Activated naive CD4-positive, alpha-beta T cell treated with anti-CD3 and anti-CD28 coated beads, Interleukin-2, amount 50 U/mL, for 16 hours (primary cell): ENCODE measurements at regions not wholly inside any gene's neighbourhood (a gene's known extent, or its start where the extent isn't known, plus 50 kb on each side); places are given as distances from the start of the nearest gene placed in this dataset.
"Not testable (repeated sequence)": the region's sequence is repeated elsewhere in the genome, so short reads cannot be mapped to it uniquely, and the experiment has no call there.

Experiments used
- DNase-seq: peaks from one replicate; pipeline ENCODE4 v3.0.0-alpha.2; 2020

DNA sequence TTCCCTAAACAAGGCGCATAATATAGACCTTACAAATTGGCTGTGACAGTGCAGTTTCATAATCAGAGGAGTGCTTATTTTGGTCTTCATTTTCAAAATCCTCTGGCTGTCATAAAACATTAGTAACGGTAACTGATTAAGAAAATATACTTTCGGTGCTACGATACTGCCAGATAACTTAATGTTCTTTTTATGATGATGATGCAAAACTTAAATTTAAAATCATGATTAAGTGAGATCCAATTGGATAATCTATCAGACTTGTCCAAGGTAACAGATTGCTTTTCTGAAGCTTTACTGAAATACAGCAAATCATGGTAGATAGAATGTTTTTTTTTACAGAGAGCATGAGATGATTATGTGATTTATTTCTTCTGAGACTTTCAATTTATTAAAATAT is 364.2 kb upstream of the CNTN3 start:
- DNase-seq: no peak

DNA sequence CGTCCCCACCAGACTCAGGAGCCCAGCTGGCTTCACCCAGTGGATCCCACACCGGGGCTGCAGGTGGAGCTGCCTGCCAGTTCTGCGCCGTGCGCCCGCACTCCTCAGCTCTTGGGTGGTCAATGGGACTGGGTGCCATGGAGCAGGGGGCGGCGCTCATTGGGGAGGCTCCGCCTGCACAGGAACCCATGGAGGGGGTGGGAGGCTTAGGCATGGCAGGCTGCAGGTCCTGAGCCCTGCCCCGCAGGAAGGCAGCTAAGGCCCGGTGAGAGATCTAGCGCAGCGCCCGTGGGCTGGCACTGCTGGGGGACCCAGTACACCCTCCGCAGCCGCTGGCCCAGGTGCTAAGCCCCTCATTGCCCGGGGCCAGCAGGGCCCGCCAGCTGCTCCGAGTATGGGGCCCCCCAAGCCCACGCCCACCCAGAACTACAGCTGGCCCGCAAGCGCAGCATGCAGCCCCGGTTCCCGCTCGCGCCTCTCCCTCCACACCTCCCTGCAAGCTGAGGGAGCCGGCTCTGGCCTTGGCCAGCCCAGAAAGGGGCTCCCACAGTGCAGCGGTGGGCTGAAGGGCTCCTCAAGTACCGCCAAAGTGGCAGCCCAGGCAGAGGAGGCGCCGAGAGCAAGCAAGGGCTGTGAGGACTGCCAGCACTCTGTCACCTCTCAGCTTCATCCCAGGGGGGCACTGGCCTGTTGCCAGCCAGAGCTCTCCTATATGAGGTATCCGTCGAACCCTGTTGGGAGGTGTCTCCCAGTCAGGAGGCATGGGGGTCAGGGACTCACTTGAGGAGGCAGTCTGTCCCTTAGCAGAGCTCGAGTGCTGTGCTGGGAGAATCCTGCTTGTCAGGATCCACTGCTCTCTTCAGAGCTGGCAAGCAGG is 370.8 kb upstream of the CNTN3 start:
- DNase-seq: not testable (repeated sequence)

DNA sequence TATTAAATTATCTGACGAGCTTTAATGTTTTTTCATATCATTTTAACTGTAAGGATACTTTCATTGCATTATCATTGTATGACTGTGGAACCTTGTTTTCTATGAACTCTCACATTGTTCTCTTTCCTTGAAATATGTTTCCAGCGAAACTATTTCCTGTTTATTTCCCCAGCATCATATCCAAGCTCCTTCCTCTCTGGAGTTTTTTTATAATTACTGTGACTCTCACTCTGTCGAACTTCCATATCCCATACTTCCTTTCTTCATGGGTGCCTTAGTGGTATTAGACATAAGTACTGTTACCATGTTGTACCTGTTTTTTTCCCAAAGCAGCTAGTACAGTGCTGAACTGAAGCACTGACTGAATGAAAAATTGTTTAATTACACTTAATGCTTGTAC is 373.6 kb upstream of the CNTN3 start:
- no peak for DNase-seq

DNA sequence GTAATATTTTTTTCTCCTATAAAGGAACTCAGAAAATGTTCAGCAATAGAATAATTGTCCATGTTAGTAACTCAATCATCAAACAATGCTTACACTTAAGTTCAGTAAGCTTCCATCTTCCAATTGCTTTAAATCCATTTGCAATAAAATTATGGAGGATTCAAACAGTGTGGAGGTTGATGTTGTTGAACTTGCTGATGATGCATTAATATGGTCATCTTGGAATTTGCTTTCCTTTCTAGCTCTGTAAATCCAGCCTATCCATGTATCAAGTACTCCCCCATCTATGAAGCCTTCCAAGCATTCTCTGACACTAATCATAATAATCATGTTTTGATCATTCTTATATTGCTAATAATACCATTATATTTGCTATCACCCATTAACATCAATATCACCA is 378.4 kb upstream of the CNTN3 start:
- no peak for DNase-seq

DNA sequence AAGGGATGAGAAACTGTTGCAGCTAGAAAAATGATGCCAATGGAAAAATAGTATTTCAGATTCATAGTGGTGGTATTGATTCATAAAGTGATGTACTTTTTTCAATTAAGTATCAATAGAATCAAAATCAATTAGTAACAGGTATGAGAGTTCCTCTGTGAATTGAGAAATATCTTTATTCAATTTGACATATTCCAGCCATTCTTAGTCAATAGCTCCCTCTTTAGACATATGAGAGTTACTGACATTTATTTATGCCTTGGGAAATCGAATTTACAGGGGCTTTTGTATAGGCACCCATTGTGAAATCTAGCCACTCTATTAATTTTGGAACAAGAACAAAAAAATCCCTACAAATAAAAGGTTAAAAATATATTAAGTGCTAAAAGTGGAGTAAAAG is 386.9 kb upstream of the CNTN3 start:
- no peak for DNase-seq

DNA sequence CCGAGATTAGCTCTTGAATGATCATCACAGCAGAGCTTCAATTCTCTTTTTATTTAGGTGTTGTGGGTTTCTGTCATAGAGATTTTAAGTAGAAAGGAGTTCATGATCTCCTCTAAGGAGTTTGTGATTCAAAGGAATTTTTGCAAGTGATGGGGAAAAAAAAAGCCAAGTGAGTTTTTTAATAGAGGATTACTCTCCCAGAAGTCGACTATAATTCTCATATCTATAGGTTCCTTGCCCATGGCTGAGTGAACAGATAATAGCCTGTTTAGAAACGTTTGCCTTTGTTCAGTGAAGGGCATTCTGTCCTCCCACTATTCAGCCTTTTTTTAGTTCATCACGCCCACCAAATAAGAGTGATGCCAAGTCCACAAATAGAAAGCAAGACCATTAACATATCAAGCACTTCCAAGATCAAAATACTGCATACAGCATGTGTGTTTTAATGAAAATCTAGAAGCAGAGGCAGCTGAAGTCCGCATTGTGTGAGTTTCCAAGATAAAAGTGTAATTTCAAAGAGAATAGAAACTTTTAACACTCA is 398.4 kb upstream of the CNTN3 start:
- DNase-seq: no peak

DNA sequence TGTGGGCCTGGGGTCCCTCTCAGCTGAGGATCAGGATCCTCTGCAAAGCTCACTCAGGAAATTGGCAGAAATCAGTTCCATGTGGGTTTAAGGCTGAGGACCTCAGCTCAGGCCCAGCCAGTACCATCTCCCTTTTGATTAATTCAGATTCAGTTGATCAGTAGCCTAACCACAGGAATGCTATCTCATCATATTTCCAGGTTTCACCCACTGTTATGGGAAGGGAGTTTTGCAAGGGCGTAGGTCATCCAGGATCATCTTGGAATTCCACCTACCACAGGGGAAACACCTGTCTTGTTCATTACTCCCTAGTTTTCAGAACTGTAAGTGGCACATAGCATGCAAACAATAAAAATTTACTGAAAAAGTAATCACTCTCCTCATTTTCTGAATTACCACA is 399.5 kb upstream of the CNTN3 start:
- no peak for DNase-seq

DNA sequence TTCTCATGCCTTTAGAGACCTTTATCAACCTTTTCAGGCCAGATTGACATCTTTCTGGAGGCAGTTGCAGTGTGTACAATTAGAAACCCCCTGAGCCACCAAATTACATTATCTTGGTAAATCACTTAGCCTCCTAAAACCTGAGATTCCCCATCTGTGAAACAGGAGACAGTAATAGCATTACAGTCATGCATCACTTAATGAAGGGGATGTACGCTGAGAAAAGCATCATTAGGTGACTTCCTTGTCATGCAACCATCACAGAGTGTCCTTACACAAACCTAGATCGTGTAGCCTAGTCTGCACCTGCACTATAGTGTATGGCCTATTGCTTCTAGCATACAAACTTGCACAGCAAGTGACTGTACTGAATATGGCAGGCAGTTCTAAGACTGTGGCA is 400.8 kb upstream of the CNTN3 start:
- DNase-seq: no peak

DNA sequence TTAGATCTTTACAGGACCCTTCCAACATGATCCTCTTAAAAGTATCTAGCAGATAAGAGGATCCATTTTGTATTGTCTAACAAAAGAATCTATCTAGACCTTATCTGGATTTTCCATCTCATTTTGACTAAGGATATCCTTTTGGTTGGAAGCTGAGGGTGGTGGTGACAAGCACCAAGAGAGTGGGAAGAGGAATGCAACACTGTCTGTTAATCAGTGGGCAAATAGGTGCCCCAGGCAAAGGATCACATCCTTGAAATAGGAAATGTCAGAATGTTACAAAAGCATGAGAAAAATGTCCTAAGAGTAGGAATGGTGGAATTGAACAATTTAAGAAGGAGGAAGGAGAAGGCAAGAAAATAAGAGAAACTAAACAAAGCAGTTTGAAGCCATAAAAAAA is 420.7 kb upstream of the CNTN3 start:
- no peak for DNase-seq

DNA sequence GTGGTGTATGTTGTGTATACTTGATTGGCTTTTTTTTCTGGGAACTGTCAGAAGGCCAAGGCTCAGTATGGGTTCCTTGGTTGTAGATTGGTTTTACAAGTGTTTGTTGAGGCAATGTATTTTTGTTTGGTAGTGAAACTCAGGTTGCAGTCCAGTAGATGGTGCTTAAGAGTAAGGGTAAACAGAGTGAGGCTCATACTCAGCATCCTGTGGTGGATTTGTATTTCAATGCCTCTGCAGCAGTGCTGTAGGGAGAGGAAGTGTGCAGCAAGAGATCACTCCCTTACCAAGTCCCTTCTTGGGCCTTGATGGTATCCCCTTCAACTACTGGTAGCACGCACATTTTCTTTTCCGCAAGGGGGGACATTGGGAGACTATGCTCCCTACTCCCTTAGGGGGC is 428.5 kb upstream of the CNTN3 start:
- DNase-seq: no peak

DNA sequence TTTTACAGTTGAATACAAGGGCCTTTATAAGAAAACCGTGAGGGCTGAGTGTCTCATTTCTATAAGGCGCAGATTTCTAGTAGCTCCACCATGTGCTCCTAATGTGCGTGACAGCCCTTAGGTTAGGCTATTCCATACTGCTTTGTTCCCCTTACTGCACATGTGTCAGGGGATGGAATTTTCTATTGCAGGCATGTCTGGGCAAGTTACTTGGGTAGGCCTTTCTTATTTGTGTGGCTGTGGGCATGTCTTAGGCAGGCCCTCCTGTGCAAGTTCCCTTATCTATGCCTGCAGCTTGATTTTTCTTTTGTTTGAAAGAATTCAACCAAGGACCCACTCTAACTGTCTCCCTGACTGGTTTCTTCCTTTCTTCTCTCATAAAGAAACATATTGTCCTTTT is 434.2 kb upstream of the CNTN3 start:
- DNase-seq: no peak

DNA sequence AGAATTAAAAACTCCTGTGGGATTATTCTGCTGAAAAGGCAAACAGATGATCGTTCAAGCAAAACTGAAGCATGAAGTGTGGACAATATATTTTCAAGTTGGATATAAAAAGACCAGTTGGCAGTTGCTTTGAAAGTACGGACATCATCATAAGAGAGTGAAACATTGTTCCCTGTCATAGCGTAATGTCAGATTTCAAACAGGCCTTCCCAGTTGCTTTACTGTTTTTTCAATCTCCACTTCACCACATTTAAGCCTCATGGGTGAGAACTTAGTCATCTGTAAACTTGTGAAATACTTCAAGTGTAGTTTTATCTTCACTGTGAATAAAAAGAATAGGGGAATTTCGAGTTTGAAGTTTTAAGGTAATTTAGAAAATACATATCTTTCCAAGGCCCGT is 435.1 kb upstream of the CNTN3 start:
- DNase-seq: no peak

DNA sequence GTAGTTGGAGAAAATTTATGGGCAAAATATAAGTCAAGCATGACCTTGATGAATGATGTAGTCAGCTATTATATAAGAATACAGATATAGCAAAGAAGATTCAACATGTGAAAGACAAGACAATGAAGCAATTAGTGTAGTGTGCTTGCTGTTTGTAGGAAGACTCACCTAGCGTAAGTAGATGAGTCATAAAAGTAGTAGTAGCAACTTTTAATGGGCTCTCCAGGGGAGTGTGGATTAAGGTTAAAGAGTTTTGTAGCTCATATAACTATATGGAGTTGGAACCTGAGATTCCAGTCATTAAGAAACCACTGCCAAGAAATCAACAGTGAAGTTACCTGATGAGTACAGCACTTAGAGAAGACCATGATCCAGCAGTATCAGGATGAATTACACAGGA is 444.7 kb upstream of the CNTN3 start:
- no peak for DNase-seq

DNA sequence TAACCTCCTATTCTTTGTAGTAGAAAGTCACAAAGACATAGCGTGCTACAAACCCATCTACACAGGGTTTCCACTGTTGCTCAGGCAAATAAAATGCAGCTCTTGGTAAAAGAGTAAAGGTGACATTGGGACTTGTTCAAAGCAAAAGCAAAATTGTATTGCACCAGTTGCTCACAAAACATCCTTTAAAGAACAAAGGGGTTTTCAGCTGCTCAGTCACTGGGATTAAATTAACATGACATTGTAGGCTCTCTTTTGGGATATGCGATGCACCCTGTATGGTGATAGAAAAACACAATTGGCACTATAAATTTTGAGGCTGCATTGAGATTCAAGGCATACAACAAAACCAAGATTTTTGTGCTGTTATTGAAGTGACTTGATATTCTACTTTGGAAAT is 447.3 kb upstream of the CNTN3 start:
- no peak for DNase-seq

DNA sequence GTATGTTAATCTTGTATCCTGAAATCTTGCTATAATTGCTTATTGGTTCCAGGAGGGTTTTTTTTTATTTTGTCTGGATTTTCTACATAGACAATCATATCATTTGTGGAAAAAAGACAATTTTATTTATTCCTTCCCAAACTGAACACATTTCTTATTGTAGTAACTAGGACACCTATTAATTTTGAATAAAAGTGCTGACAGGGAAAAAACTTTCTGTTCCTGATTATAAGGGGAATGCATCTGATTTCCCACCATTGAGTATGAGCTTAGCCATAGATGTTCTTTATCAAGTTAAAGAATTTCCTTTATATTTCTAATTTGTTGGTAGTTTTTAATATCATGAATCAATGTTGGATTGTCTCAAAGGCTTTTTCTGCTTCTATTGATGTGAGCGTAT is 460.7 kb upstream of the CNTN3 start:
- DNase-seq: no peak

DNA sequence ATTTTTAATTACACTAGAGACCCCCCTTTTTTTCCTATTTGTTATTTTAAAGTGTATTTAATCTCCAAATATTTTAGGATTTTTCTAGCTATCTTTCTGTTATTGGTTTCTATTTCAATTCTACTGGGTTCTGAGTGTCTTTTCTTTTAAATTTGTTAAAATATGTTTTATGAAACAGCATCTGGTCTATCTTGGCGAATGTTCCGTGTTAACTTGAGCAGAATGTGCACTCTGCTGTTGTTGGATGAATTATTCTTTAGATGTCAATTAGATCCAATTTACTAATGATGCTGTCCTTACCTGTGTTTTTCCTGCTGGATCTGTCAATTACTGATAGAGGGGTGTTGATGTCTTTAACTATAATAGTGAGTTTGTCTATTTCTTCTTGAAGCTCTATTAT is 462.0 kb upstream of the CNTN3 start:
- no peak for DNase-seq

DNA sequence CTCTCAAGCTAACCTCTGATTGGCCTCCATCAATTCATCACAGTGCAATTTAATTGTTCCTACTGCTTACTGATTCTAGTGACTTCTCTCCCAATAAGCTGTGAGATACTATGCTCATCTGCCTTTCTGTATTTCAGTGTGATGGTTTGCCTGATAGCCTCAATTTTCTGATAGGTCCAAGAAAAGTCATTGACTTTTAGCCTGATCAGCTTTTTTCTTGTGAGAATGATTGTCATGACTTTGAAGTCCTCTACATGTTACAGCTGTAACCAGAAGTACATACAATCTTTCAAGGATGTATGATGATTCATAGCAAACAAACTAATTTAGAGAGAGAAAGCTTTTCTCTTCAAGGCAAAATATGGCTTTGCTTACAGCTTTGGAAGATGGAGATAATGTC is 463.8 kb upstream of the CNTN3 start:
- DNase-seq: no peak

DNA sequence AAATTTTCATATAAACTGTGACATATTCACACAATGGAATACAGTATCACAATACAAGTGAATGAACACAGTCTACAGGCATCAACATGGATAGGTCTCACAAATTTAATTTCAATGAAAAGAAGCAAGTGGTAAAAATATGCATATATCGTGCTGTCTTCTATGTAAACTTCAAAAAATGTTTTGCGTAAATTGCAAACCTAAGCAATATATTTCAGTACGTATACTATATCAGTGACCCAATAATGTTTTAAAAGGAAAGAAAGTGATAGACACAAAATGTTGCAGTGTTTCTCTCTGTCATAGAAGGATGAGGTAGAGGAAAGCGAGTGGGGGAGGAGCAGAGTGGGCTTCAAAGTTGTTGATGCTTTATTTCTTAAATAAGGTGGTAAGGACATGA is 468.4 kb upstream of the CNTN3 start:
- no peak for DNase-seq

DNA sequence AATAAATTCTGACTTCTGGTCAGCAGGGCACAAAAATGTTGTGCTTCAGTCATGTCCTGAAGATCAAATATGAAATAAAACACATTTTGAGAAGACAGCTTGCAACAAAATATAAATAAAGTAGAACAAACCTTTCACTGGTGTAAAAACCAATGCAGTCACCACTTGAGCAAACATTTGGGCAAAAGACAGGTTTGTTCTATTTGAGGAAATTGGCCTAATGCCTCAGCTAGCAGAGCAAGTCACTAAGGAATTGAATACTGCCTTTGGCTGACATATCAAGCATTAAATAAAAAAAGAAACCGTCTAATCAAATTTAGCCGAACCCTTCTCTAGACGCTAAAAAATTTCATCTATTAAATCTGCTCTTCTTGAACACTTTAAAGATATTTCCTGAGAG is 475.4 kb upstream of the CNTN3 start:
- DNase-seq: no peak

DNA sequence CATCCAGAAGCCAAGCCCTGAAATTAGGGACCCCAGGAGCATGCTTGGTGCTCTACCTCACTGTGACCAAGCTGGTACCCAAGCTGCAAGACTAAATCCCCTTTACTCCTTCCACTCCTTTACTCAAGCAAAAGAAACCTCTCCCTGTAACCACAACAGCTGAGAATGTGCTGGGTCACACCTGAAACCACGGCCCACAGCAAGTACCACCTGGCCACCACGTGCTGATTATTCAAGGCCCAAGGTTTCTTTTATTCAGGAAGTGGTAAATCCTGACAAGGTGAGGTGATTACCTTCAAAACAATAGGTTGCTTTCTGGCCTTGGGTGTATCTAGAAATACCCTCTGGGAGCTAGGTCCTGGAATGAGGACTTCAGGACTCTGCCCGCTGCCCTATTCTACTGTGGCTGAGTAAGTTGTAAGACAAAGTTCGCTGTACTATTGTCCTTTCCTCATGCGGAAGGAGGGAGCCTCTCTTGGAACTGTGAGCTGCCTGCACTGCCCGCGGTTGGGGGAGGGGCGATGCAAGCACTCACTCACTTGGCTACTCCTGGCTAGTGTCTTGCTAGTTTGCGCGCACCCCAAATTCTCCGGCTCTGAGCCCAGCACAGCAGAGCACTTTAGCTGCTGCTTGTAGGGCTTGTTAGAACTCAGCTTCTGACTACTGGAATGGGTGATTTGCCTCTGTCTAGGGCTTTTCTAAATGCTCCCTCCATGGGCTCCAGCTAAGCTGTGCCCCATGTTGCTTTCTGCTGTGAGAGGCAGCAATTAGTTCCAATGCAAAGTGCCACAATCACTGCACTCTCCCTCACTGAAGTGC is 487.1 kb upstream of the CNTN3 start:
- no peak for DNase-seq

DNA sequence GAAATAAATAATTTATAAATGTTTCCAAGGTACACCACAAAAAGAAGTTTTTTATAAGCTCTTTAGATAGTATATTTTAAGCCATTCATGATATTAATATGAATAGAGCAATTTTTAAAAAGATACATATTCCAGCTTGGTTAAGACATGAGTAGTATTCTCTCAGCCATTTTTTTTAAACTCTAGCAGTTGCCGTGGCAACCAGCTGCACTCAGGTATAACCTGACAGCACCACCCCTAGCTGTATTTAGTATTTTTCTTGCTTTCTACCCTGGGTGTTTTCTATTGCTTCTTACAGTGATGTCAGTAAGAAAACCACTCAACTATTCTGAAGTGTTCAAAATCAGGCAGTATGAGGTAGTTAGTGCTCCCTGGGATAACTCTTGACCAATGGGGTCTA is 496.3 kb upstream of the CNTN3 start:
- DNase-seq: no peak

DNA sequence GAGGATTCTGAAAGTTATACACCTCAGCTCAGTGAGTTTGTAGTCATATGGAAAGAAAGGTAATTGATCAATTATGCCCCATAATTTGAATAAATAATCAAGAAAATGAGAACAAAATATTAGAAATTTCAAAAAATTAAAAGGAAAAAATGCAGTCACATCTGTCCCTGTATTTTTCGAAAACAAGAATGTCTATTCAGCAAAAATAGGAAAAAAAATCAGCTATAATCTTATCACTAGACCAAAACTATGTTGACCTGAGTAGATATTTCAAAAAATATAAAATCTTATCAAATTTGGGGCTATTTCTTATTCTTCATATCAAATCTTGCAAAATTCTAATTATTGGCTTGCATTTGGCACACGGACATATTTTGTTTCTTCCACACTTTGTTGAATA is 501.2 kb upstream of the CNTN3 start:
- no peak for DNase-seq

DNA sequence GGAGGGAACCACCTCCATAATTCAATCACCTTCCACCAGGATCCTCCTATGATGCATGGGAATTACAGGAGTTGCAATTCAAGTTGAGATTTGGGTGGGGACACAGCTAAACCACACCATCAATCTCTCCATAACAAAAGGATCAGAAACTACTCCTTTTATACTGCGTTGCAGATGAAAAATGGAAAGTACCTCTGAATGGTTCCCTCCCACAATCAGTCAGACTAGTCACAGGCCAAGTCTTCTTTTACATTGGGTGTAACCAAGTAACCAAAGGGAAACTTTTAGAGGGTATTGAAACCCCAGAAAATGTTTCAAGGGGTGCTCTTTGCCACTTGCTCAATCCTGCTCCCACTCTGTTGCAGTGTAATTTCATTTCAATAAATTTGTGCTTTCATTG is 504.3 kb upstream of the CNTN3 start:
- no peak for DNase-seq

DNA sequence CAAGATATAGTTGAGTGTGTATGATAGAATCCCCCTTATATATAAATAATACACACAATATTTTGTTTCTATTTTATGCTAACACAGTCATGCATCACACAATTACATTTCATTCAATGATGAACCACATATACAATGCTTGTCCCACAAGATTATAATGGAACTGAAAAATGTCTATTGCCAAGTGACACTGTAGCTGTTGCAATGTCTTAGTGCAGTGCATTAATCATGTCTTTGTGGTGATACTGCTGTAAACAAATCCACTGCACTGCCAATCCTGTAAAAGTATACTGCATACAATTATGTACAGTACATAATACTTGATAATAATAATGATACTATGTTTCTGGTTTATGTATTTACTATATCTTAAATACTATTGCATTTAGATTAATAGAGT is 512.1 kb upstream of the CNTN3 start:
- DNase-seq: no peak
